ENCODE measurements at regions not wholly inside any gene's neighbourhood (a gene's known extent, or its start where the extent isn't known, plus 50 kb on each side); places are given as distances from the start of the nearest gene placed in this dataset.

- TF ChIP-seq ZNF565 (CRISPR knock-in tag; conservative IDR thresholded peaks at IDR 0.05; ENCODE audit: low read depth) = no peak
- TF ChIP-seq ZNF8 (CRISPR knock-in tag; IDR thresholded peaks at IDR 0.05) = no peak
These were observed 1126.1 kb upstream of the LRRN3 start (continued) for GRCh38 chr7:109964780-109965179.

GRCh38 chr7:109967406-109967805 lies 1123.5 kb upstream of the LRRN3 start:
- no peak for TF ChIP-seq GLIS3 (CRISPR knock-in tag; IDR thresholded peaks at IDR 0.05)
- no peak for TF ChIP-seq SNAI2 (CRISPR knock-in tag; IDR thresholded peaks at IDR 0.05)
- no peak for TF ChIP-seq ZNF565 (CRISPR knock-in tag; conservative IDR thresholded peaks at IDR 0.05; ENCODE audit: low read depth)
- TF ChIP-seq TOX (CRISPR knock-in tag; IDR thresholded peaks at IDR 0.05; ENCODE audit: borderline replicate concordance) = no peak
- TF ChIP-seq ISL1 (CRISPR knock-in tag; IDR thresholded peaks at IDR 0.05) = no peak
- no peak for TF ChIP-seq TCF4 (CRISPR knock-in tag; IDR thresholded peaks at IDR 0.05; ENCODE audit: borderline replicate concordance)
- TF ChIP-seq RARB (CRISPR knock-in tag; IDR thresholded peaks at IDR 0.05) = no peak
- no peak for TF ChIP-seq OSR1 (CRISPR knock-in tag; IDR thresholded peaks at IDR 0.05)
- TF ChIP-seq ARNTL (CRISPR knock-in tag; IDR thresholded peaks at IDR 0.05; ENCODE audit: borderline replicate concordance, low read depth) = no peak
- no peak for TF ChIP-seq ZNF70 (CRISPR knock-in tag; IDR thresholded peaks at IDR 0.05)
- no peak for TF ChIP-seq CSDC2 (CRISPR knock-in tag; IDR thresholded peaks at IDR 0.05)
- no peak for TF ChIP-seq ZFP3 (CRISPR knock-in tag; IDR thresholded peaks at IDR 0.05)
- no peak for TF ChIP-seq ZNF8 (CRISPR knock-in tag; IDR thresholded peaks at IDR 0.05)
- TF ChIP-seq ESRRG (CRISPR knock-in tag; IDR thresholded peaks at IDR 0.05) = no peak
- no peak for TF ChIP-seq ZC3H10 (CRISPR knock-in tag; IDR thresholded peaks at IDR 0.05)
- no peak for TF ChIP-seq CREB5 (CRISPR knock-in tag; IDR thresholded peaks at IDR 0.05; ENCODE audit: low read depth)
- no peak for ATAC-seq

- TF ChIP-seq TSHZ2 (CRISPR knock-in tag; IDR thresholded peaks at IDR 0.05) (peak; percentile 26; the same call in 1 of the 2 replicates), ZFP30 (CRISPR knock-in tag; IDR thresholded peaks at IDR 0.05) (no peak), TCF4 (CRISPR knock-in tag; IDR thresholded peaks at IDR 0.05; ENCODE audit: borderline replicate concordance) (peak; percentile 77), RARB (CRISPR knock-in tag; IDR thresholded peaks at IDR 0.05) (no peak)
- no peak for ATAC-seq
These were observed 1107.3 kb upstream of the LRRN3 start for GRCh38 chr7:109983618-109984017.

GRCh38 chr7:109984729-109985128 lies 1106.2 kb upstream of the LRRN3 start:
- ATAC-seq = no peak
- TF ChIP-seq CSDC2 (CRISPR knock-in tag; IDR thresholded peaks at IDR 0.05) (no peak), ISL1 (CRISPR knock-in tag; IDR thresholded peaks at IDR 0.05) (0 out of 2 replicates have a peak, but pooled peaks have one; percentile 20)

GRCh38 chr7:109986701-109987100 lies 1104.2 kb upstream of the LRRN3 start:
- no peak for ATAC-seq
- TF ChIP-seq CSRNP3 (CRISPR knock-in tag; IDR thresholded peaks at IDR 0.05) = no peak
- TF ChIP-seq TOX (CRISPR knock-in tag; IDR thresholded peaks at IDR 0.05; ENCODE audit: borderline replicate concordance) = no peak
- no peak for TF ChIP-seq ZNF565 (CRISPR knock-in tag; conservative IDR thresholded peaks at IDR 0.05; ENCODE audit: low read depth)
- TF ChIP-seq ISL1 (CRISPR knock-in tag; IDR thresholded peaks at IDR 0.05) = no peak
- TF ChIP-seq CREB5 (CRISPR knock-in tag; IDR thresholded peaks at IDR 0.05; ENCODE audit: low read depth) = no peak
- no peak for TF ChIP-seq ZFP30 (CRISPR knock-in tag; IDR thresholded peaks at IDR 0.05)
- TF ChIP-seq CSDC2 (CRISPR knock-in tag; IDR thresholded peaks at IDR 0.05) = no peak
- TF ChIP-seq BACH2 (CRISPR knock-in tag; IDR thresholded peaks at IDR 0.05; ENCODE audit: borderline replicate concordance) = no peak
- TF ChIP-seq ZNF70 (CRISPR knock-in tag; IDR thresholded peaks at IDR 0.05) = no peak
- TF ChIP-seq POU6F1 (CRISPR knock-in tag; IDR thresholded peaks at IDR 0.05; ENCODE audit: borderline replicate concordance, low read depth) = no peak
- no peak for TF ChIP-seq SNAI2 (CRISPR knock-in tag; IDR thresholded peaks at IDR 0.05)
- TF ChIP-seq OSR1 (CRISPR knock-in tag; IDR thresholded peaks at IDR 0.05) = no peak
- no peak for TF ChIP-seq PPARA (CRISPR knock-in tag; IDR thresholded peaks at IDR 0.05; ENCODE audit: borderline replicate concordance)
- no peak for TF ChIP-seq ESRRG (CRISPR knock-in tag; IDR thresholded peaks at IDR 0.05)
- TF ChIP-seq GLIS3 (CRISPR knock-in tag; IDR thresholded peaks at IDR 0.05) = no peak
- TF ChIP-seq TSHZ2 (CRISPR knock-in tag; IDR thresholded peaks at IDR 0.05) = no peak
- no peak for TF ChIP-seq ZNF8 (CRISPR knock-in tag; IDR thresholded peaks at IDR 0.05)

Measured in SK-N-SH treated with all-trans-retinoic acid at 6 μM for 48 hours (cell line).